H9 (cell line): ENCODE measurements at regions not wholly inside any gene's neighbourhood (a gene's known extent, or its start where the extent isn't known, plus 50 kb on each side); places are given as distances from the start of the nearest gene placed in this dataset.

Experiments used
- DNase-seq: peaks from one replicate; pipeline ENCODE4 v3.0.0-alpha.2; 2017
- H2AFZ ChIP-seq: one replicate; pipeline ENCODE4 v1.6.1; 2013; ENCODE audit warnings: mild to moderate bottlenecking, low read length, control low read depth, moderate library complexity
- H2AK5ac ChIP-seq: 2 replicates; pipeline ENCODE4 v1.6.1; 2013; ENCODE audit warnings: low read length, control low read depth, mixed read lengths; ENCODE audit not compliant: insufficient read length
- H2BK120ac ChIP-seq: one replicate; pipeline ENCODE4 v1.6.1; 2013; ENCODE audit warnings: low read depth, mild to moderate bottlenecking, low read length, control low read depth, inconsistent platforms; ENCODE audit not compliant: poor library complexity, severe bottlenecking
- H2BK12ac ChIP-seq: 2 replicates; pipeline ENCODE4 v1.6.1; 2013; ENCODE audit warnings: low read length, control low read depth, mixed read lengths, low read depth; ENCODE audit not compliant: insufficient read length
- H2BK15ac ChIP-seq: 2 replicates; pipeline ENCODE4 v1.6.1; 2013; ENCODE audit warnings: low read depth, low read length, control low read depth
- H2BK20ac ChIP-seq: one replicate; pipeline ENCODE4 v1.6.1; 2013; ENCODE audit warnings: low read depth, mild to moderate bottlenecking, low read length, control low read depth, inconsistent platforms; ENCODE audit not compliant: poor library complexity, severe bottlenecking
- H2BK5ac ChIP-seq: 2 replicates; pipeline ENCODE4 v1.6.1; 2013; ENCODE audit warnings: low read length, control low read depth, mixed read lengths; ENCODE audit not compliant: insufficient read length
- H3K14ac ChIP-seq: 2 replicates; pipeline ENCODE4 v1.6.1; 2013; ENCODE audit warnings: low read length, control low read depth; ENCODE audit not compliant: insufficient read depth
- H3K18ac ChIP-seq: 2 replicates; pipeline ENCODE4 v1.6.1; 2013; ENCODE audit warnings: low read depth, mild to moderate bottlenecking, mixed read lengths, low read length, control low read depth; ENCODE audit not compliant: insufficient read length
- H3K23ac ChIP-seq: 2 replicates; pipeline ENCODE4 v1.6.1; 2013; ENCODE audit warnings: low read length, control low read depth, mixed read lengths, low read depth; ENCODE audit not compliant: insufficient read length
- H3K23me2 ChIP-seq: 2 replicates; pipeline ENCODE4 v1.6.1; 2013; ENCODE audit warnings: low read depth, mild to moderate bottlenecking, mixed read lengths, low read length, control low read depth; ENCODE audit not compliant: insufficient read length, poor library complexity, severe bottlenecking
- H3K27ac ChIP-seq: 2 replicates; pipeline ENCODE4 v1.5.1; 2013; ENCODE audit warnings: low read length, control low read depth, mixed read lengths, low read depth; ENCODE audit not compliant: insufficient read length
- H3K27me3 ChIP-seq: 2 replicates; pipeline ENCODE4 v1.6.1; 2013; ENCODE audit warnings: low read length, control low read depth, inconsistent platforms; ENCODE audit not compliant: insufficient read depth
- H3K4ac ChIP-seq: 2 replicates; pipeline ENCODE4 v1.6.1; 2013; ENCODE audit warnings: low read depth, mild to moderate bottlenecking, control low read depth, inconsistent platforms, low read length, moderate library complexity
- H3K4me1 ChIP-seq: 2 replicates; pipeline ENCODE4 v1.6.1; 2013; ENCODE audit warnings: low read length, control low read depth, inconsistent platforms; ENCODE audit not compliant: insufficient read depth
- H3K4me2 ChIP-seq: 2 replicates; pipeline ENCODE4 v1.6.1; 2013; ENCODE audit warnings: low read length, control low read depth, mixed read lengths; ENCODE audit not compliant: insufficient read length, insufficient read depth
- H3K56ac ChIP-seq: 2 replicates; pipeline ENCODE4 v1.6.1; 2013; ENCODE audit warnings: low read depth, mild to moderate bottlenecking, mixed read lengths, low read length, control low read depth; ENCODE audit not compliant: insufficient read length
- H3K79me1 ChIP-seq: 2 replicates; pipeline ENCODE4 v1.6.1; 2013; ENCODE audit warnings: low read depth, mild to moderate bottlenecking, moderate library complexity, low read length, control low read depth, inconsistent platforms; ENCODE audit not compliant: insufficient read depth, poor library complexity, severe bottlenecking
- H3K79me2 ChIP-seq: 2 replicates; pipeline ENCODE4 v1.6.1; 2013; ENCODE audit warnings: low read length, control low read depth, inconsistent platforms; ENCODE audit not compliant: insufficient read depth
- H3K9ac ChIP-seq: 2 replicates; pipeline ENCODE4 v1.6.1; 2013; ENCODE audit warnings: low read length, control low read depth, mixed read lengths; ENCODE audit not compliant: insufficient read length; ENCODE audit errors: extremely low read depth
- H3K9me3 ChIP-seq: one replicate; pipeline ENCODE4 v1.6.1; 2013; ENCODE audit warnings: low read depth, low read length, inconsistent platforms; ENCODE audit not compliant: control insufficient read depth
- H3T11ph ChIP-seq: one replicate; pipeline ENCODE4 v1.6.1; 2013; ENCODE audit warnings: mild to moderate bottlenecking, low read length, control low read depth, inconsistent platforms
- H4K20me1 ChIP-seq: one replicate; pipeline ENCODE4 v1.6.1; 2013; ENCODE audit not compliant: control insufficient read depth, insufficient read length, insufficient read depth
- H4K5ac ChIP-seq: 2 replicates; pipeline ENCODE4 v1.6.1; 2013; ENCODE audit warnings: low read depth, mild to moderate bottlenecking, mixed read lengths, low read length, control low read depth; ENCODE audit not compliant: insufficient read length
- H4K8ac ChIP-seq: replicated peaks from 2 replicates; pipeline ENCODE4 v1.6.1; 2013; ENCODE audit warnings: low read length, control low read depth, mixed read lengths, low read depth; ENCODE audit not compliant: insufficient read length
- H4K91ac ChIP-seq: 2 replicates; pipeline ENCODE4 v1.6.1; 2013; ENCODE audit warnings: low read depth, mild to moderate bottlenecking, moderate library complexity, mixed read lengths, low read length, control low read depth; ENCODE audit not compliant: insufficient read length
- H3K27ac Mint-ChIP-seq, 3 experiments: 2 replicates in 2 of 3; 3 replicates in 1 of 3; pipeline ENCODE4 v1.8.0; 2020 to 2021; ENCODE audit warnings: mixed read lengths in 3 of 3, mild to moderate bottlenecking in 1 of 3, moderate library complexity in 1 of 3
- H3K27me3 Mint-ChIP-seq: 2 replicates; pipeline ENCODE4 v1.8.0; 2021; ENCODE audit warnings: low read depth, mild to moderate bottlenecking, moderate library complexity, mixed read lengths
- H3K36me3 Mint-ChIP-seq, 3 experiments: 2 replicates in 2 of 3; 3 replicates in 1 of 3; pipeline ENCODE4 v1.8.0; 2020 to 2021; ENCODE audit warnings: low read depth in 3 of 3, mixed read lengths in 3 of 3; ENCODE audit not compliant: insufficient read depth in 1 of 3
- H3K4me1 Mint-ChIP-seq, 2 experiments: 2 replicates each; pipeline ENCODE4 v1.8.0; 2020; ENCODE audit warnings: mixed read lengths in 2 of 2
- H3K4me3 Mint-ChIP-seq, 2 experiments: 2 replicates in 1 of 2; 3 replicates in 1 of 2; pipeline ENCODE4 v1.8.0; 2020 to 2021; ENCODE audit warnings: mild to moderate bottlenecking in 2 of 2, mixed read lengths in 2 of 2, moderate library complexity in 1 of 2
- H3K9me3 Mint-ChIP-seq, 2 experiments: 2 replicates in 1 of 2; 3 replicates in 1 of 2; pipeline ENCODE4 v1.8.0; 2020; ENCODE audit warnings: mild to moderate bottlenecking in 2 of 2, mixed read lengths in 2 of 2, moderate library complexity in 1 of 2
- CTCF ChIP-seq: fragments of 200-600 bp; sonication (generic); conservative IDR thresholded peaks from 3 replicates; pipeline ENCODE4 v1.8.0; 2021; ENCODE audit warnings: antibody characterized with exemption, mild to moderate bottlenecking
- WGBS: extraction: QIAGEN DNeasy Blood & Tissue Kit; methylation state at CpG from one replicate; pipeline ENCODE4 v1.1.7; 2013; ENCODE audit warnings: missing lambda C conversion rate, low lambda C conversion rate, mixed read lengths; ENCODE audit not compliant: insufficient read length; ENCODE audit errors: extremely low coverage; 5-methylcytosine and 5-hydroxymethylcytosine counted together

- H3K4me2 ChIP-seq, result no peak overlapping the region
- H3K79me2 ChIP-seq, result no peaks in the 10 kb centered on the region
- no peak overlapping the region for H2BK15ac ChIP-seq
- no peak overlapping the region for H2BK12ac ChIP-seq
- Mint-ChIP-seq H3K9me3 (peaks cover 22 to 24% of the 10 kb centered on the region in 2 experiments), H3K4me1 (peaks cover 31 to 33% of the 10 kb centered on the region in 2 experiments), H3K4me3 (no peak overlapping the region), H3K36me3 (peaks cover 18 to 22% (median 19%) of the 10 kb centered on the region in 3 experiments), H3K27ac (no peak overlapping the region), H3K27me3 (peaks cover 6% of the 10 kb centered on the region; the same call in 1 of the 2 replicates)
- no peak for DNase-seq
- WGBS, result no CpG with 5 or more reads among the region's 3 CpGs
- no peak overlapping the region for H2AK5ac ChIP-seq
- no peak overlapping the region for H3T11ph ChIP-seq
- H3K23me2 ChIP-seq, result no peaks in the 10 kb centered on the region
- no peak overlapping the region for H3K9ac ChIP-seq
- H3K4me1 ChIP-seq, result peaks cover 19% of the 10 kb centered on the region
- peaks cover 7% of the 10 kb centered on the region for H3K9me3 ChIP-seq
- H3K27me3 ChIP-seq, result no peaks in the 10 kb centered on the region
- no peak for TF ChIP-seq CTCF
- no peak overlapping the region for H2BK5ac ChIP-seq
- H3K14ac ChIP-seq, result no peak overlapping the region
- H3K56ac ChIP-seq, result no peak overlapping the region
- no peak overlapping the region for H2BK120ac ChIP-seq
- no peaks in the 10 kb centered on the region for H3K79me1 ChIP-seq
- H4K8ac ChIP-seq, result no peak overlapping the region
- no peaks in the 10 kb centered on the region for H4K20me1 ChIP-seq
- no peak overlapping the region for H3K4ac ChIP-seq
- H2AFZ ChIP-seq, result no peak overlapping the region
- H2BK20ac ChIP-seq, result no peak overlapping the region
- no peak overlapping the region for H4K5ac ChIP-seq
- no peak overlapping the region for H3K27ac ChIP-seq
- no peak overlapping the region for H3K18ac ChIP-seq
- no peak overlapping the region for H3K23ac ChIP-seq
- no peak overlapping the region for H4K91ac ChIP-seq
Observed at GRCh38 chr15:94747510-94747909, 516.1 kb downstream of the MCTP2 start.
